ENCODE measurements at regions not wholly inside any gene's neighbourhood (a gene's known extent, or its start where the extent isn't known, plus 50 kb on each side); places are given as distances from the start of the nearest gene placed in this dataset.

DNA sequence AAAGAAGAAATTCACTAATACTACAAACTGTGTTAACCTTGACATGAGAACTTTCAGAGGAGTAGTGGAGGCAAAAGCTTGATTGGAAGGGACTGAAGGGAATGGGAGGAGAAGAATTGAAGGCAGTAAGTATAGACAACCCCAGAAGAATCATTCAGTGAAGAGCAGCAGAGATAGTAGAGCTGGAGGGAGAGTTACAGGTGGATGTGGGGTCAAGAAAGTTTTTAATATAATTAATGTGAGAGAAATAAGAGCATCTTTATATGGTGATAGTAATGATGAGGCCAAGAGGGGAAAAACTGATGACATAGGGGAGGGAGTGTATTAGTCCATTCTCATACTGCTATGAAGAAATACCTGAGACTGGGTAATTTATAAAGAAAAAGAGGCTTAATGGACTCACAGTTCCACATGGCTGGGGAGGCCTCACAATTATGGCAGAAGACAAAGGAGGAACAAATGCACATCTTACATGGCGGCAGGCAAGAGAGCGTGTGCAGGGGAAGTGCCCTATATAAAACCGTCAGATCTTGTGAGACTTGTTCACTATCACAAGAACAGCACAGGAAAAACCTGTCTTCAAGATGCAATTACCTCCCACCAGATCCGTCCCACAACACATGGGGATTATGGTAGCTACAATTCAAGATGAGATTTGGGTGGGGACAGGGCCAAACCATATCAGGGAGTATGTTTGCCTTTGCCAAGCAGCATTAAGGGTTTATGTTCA, 88.3 kb upstream of the PIK3CG start:
- DNase-seq, result no peak

DNA sequence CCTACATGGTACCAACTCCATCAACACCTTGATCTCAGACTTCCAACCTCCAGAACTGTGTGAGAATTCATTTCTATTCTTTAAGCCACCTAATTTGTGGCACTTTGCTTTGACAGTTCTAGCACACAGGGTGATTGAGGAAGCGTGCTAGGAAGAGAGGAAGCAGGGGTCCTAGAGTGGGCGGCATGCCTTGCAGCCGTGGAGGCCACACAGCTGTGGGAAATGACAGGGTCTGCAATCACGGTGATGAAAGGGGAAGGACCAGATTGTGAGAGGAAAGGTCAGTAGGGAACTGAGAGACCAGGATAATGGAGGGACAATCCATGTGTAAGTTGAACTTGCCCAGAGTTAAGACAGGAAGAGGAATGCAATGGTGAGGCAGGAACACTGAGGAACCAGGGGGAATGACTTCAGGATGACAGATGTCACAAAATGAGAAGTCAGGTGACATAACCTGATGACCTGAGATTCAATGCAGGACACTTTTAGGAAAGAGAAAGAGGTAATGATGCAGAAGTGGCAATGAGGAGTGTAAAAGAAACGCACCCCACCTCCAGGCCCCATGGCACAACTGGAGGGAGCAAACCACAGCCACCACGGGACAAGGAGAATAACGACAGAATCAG, 87.3 kb upstream of the PIK3CG start:
- no peak for DNase-seq

DNA sequence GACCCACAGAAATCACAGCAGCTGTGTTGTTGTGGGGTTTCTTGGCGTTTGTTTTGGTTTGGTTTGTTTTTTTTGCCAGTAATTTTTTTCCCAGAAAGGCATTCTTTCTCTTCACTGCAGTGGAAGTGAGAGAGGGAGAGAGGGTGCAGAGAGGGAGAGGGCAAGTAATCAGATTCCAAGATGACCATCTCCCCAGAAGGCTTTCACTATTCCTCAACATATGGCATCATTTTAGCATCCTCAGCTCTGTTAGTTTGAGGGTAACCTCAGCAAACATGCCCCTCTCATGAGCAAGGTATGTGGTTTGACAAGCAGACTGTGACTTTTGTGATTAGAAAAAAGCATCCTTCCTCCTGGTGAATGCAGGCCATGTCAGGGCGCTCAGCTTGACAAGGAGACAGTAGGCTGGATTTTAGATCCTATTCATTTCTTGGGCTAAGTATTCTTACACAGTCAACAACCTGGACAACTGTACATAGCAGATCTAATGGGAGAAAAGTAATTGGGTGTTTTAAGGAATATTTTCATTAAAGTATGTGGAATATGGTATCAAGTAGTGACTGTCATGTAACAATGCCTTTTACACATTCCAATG, 86.3 kb upstream of the PIK3CG start:
- no peak for DNase-seq

DNA sequence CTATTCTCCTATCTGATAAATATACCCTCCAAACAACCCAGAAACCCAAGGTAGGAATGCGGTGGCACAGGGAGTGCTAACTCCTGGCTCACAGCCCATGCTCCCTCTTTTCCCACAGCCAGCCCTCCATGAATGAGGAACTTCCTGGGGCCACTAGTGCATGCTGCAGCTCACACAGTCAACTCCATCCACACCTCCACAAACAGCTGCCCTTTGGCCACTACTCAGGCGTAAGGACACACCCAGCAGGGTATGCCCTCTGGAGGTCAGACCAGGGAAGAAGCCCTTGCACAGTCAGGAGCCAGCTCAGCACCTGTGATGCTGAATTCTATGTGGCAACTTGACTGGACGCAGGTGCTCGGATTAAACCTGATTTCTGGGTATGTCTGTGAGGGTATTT, 85.2 kb upstream of the PIK3CG start:
- no peak for DNase-seq

DNA sequence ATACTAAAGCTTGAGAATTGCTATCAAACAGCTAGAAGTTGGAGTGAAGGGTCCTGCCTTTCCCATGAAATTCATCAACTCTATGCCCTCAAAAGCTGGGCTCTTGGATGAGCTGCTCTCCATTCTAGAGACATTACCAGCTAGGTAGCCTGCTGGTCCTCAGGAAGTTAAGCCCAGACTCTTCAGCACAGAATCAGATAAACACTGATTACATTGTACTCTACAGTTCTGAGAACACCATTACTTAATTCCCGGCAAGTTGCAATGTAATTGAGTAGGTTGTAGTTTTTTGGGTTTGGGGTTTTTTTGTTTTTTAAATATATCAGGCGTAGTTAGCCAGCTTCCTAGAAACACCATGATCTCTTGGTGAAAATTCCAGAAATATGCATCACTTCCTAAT, 84.1 kb upstream of the PIK3CG start:
- no peak for DNase-seq

DNA sequence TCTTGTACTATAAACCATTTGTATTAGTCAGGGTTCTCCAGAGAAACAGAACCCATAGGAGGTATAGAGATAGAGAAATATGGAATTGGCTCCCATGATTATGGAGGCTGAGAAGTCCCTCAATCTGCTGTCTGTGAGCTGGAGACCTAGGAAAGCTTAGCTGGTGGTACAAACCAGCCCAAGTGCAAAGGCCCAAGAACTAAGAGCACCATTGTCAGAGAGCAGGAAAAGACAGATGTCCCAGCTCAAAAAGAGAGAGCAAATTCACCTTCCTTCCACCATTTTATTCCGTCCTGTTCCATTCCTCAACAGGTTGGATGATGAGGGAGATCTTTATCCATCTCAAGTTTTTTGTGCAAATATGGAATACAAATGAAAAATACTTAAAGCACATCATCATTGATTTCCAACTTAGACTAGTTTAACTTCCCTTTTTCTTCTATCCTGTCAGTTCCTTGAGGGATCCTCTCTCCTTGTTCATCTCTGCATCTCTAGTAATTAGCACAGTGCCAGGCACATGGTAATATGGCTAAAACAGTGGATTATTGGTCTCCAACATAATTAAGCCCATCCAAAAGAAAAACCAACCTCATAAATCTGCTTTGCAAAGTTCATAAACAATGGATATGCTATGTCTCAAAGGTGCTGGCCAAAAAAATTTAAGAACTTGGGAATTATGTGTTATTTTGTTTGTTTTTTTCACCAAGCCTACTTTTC, 83.1 kb upstream of the PIK3CG start:
- DNase-seq, result no peak

DNA sequence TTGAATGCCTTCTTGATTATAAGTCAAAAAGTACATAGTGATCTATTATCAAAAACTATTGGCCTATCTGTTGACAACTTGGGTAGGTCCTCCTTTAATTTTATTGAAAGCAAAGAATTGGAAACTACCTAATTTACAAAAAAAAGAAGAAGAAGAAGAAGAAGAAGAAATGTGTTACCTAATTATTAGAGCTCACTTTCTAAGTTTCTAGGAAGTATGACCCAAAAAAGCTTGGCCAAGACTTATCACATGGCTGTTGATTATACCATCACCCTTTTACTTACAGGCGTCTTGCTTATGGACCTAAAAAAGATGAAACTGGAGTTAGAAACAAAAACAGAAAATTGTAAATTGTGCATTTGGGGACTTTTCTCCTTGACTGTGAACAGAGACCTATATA, 81.8 kb upstream of the PIK3CG start:
- no peak for DNase-seq

DNA sequence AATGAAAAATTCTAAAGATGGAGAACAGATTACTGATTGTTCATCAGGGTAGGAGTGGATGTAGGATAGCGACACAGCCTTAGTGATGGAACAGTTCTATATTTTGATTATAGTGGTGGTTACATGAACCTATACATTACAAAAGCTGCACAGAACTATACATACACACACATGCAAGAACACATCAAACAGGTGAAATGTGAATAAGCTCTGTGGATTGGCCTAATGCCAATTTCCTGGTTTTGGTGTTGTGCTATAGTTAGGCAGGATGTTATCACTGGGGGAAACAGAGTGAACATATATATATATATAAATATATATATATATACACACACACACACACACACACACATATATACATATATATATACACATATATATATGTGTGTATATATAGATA, 76.4 kb upstream of the PIK3CG start:
- no peak for DNase-seq

DNA sequence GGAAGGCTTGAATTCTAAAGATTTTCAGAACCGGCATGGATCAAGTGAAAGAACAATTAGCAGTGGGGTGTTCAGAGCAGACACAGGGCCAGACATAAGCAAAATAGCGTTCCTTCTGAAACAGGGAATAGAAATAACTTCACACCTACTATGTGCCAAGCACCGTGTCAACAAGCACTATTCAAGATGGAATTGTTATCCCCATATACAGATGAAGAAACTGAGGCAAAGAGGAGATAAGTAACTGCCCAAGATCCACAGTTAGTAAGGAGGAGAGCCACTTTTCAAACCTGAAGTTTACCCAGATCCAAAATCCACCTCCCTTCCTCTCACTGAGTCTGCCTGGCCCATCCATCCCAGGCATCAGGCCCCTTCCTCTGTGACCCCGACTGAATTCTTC, 73.6 kb upstream of the PIK3CG start:
- DNase-seq, result no peak

DNA sequence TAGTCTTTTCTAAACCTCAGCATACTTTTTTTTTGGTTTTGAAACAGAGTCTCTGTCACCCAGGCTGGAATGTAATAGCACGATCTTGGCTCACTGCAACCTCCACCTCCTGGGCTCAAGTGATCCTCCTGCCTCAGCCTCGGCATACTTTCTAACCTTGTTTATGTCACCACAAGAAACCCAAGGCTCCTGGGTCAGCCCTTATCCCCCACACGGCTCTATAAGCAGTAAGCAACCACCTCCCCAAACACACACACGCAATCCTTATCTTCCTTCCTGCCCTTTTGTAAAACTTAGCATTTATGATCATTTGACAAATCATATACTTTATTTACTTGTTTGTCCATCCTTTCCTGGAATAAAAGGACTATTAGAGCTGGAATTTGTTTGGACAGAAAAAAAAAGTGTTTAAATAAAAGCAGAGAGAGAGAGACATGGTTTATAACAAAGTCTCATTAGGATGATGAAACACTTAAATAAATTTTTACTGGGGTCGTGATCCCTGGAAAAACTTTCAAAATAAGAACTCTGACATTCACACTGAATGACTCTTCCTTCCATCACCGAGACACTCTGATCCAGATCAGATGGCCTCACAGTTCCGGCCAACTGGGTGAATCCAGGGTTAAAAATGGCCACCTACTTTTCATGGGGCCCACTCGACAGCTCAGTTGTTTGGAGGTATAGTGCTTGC, 72.7 kb upstream of the PIK3CG start:
- no peak for DNase-seq

DNA sequence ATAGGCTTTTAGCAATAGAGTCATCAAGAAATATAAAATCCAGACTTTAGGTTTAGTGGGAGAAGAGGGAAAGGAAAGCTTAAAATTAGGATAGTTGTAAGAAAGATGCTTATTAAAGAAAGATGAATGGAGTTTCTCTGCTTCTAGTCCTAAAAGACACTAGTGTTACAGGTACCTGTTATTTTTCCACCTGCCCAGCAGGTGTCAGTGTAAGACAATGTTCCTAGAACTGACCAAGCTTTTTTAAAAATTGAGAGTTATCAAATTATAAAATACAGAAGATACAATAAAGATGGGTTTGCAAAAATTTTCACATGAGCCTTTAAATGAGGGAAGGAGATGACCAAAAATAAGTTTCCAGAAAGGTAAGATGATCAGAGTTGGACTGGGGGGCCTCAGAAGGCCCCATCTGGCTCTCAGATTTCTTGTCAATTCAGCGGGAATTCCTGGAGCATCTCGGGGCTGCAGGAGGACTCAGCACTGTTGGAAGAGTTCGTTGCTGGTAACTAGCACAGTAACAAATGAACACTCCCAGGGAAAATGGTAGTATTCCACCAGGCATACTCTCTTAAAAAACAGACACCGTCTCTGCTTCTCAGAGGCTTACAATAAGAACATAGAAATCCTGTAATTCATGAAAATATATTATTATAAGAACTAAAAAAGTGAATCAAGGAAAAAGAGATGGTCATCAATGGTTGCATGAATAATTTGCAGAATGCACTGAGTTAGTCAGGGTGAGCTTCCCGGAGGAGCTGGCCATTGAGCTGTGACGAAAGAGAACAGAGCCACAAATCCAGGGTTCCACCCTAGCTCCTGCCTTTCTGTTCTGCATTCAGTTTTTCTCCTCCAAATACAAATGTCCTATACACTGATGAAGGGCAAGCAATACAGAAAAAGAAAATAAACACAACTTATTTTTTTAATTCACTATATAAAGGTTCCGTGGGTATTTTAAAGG, 71.8 kb upstream of the PIK3CG start:
- no peak for DNase-seq

DNA sequence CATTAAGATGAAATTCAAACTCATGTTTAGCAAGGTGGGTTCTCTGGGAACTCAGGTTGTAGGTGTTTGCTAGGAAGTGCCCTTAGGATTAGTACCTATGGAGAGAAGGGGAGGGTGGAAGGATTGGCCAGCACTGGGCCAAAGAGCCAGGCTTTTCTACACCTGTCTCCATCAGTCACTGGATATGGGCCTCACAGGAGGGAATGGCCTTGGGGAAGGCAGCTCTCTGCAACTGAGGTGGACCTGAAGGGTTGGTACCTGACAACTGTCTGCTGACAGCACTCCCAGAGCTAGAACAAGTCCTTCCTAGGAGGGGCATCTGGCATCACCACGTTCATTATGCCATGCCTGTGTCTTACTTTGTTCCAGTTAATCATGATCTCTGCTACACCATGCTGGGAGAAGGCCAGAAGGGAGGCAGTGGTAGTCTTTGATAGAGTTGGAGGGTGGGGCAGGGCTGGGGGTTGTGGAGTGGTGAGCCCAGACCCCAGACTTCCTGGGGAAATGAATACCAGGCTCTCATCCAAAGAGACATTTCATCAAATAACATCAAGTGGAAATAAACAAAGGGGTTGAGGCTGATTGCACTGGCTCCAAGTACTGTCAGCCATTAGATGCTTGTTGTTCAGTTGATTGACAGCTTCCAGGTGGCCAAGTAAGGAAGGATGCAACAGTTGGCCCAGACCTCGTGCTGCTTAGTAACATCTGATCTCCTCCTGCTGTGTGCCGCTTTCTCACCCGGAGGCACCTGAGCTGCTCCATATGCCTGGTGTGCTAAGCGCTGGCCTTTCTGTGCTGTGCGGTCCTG, 70.6 kb upstream of the PIK3CG start:
- DNase-seq, result no peak

DNA sequence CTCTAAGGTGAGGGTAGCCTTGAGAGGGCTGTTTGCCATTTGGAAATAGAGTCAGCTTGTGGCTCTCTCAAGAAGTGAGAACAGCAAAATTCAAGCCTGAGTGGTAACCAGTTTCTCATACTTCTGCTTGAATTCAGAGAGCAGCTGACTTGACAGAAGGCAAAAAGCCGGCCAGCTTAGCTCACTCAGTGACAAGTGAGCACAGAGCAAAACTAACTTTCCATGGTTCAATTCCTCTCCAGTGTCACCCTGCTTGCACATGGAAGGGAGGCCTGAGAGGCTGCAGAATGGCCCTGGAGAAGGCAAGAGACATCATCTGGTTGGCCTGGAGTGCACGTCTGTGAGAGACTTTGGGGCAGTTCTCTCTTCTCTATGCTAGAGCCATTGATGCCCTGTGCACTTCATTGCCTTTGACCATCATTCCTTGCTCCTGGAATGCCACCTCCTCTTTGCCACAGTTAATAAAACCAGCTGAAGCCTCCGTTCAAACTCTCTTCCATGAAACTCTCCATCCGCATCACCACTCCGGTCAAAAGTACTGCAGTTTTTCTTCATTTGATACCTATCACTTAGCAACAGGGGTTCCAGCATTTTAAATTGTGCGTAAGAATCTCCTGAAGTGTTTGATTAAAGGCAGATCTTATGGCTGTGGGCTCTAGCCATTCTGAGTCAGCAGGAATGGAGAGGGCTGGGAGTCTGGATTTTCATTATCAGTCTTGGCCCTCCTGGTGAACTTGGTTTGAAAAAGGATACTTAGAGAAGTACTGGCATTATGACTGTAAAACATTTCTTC, 69.8 kb upstream of the PIK3CG start:
- DNase-seq, result no peak

DNA sequence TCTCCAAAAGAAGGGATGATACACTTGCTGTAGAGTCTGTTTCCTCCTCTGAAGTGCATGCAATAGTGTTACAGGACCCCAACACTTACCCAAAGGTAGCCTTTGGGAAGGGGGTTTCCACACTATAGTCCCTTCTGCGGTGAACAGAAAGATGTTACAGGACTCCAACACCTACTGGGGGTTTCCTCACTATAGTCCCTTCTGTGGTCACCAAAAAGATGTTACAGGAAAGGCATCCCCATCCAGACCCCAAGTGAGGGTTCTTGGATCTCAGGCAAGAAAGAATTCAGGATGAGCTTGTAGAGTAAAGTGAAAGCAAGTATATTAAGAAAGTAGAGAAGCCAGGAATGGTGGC, 69.2 kb upstream of the PIK3CG start:
- DNase-seq, result no peak

DNA sequence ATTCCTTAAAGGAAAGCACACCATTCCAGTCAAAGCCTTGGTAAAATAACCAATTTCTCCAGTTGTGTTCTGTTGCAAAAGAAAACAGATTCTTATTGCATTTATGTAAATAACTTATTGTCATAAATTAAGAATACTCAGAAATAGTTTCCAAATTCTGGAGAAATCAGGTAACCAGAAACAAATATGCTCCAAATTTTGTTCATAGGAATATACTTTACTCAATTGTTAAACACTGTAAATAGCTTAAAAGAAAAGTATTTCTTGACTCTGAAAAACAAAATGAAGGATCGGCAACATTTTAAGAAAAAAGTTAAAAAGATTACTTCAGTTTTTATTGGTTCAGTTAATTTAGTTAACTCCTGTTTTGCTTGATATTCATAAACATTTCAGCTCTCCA, 67.1 kb upstream of the PIK3CG start:
- DNase-seq, result no peak

DNA sequence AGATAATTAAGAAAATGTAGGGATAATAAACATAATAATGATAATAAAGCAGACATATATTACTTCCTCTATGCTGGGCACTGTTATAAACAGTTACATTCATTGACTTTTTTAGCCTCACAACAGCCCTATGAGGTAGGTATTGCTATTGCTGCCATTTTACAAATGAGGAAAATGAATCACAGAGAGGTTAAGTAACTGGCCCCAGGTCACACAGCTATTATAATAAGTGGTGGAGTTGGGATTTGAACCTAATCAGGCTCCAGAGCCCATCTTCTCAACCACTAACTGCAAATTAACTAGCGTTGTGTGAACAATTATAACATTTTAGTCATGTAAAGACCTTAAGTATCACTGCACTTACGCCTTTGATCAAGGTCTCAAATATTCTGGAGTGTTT, 62.5 kb upstream of the PIK3CG start:
- no peak for DNase-seq

DNA sequence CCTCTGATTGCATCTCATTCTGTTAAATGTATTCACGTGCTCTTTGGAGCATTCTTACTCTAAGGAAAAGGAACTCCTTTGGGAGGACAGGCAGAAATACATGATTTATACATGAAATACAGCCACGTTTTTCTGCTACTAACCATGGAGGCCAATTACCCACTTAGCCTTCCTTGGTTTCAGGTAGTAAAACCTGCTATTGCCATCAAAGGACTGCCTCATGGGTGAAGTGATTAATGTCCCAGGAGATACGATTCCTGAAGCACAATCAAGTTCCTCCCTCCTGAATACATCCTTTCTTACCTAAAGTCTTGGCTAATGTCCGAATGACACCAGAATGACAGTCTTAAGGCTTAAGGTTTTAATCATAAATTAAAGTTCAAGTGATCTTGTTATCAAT, 58.5 kb upstream of the PIK3CG start:
- no peak for DNase-seq

DNA sequence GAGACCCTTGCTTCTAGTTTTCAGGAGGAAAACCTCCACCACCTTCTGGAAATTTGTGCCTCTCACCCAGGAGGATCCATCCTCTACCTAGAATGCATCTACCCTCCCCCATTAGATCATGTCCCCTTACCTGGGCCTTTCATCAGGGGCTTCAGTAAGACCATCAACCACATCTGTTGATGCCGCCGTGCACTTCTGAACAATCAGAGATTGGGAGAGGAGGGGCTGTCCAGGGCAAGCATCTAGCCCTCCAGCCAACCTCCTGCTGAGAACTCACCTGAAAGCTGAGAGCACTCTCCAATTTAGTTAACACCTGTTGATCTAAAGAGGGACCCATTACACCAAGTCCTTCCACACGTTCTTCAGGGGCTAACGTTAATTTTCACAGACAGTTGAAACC, 57.6 kb upstream of the PIK3CG start:
- DNase-seq, result no peak

DNA sequence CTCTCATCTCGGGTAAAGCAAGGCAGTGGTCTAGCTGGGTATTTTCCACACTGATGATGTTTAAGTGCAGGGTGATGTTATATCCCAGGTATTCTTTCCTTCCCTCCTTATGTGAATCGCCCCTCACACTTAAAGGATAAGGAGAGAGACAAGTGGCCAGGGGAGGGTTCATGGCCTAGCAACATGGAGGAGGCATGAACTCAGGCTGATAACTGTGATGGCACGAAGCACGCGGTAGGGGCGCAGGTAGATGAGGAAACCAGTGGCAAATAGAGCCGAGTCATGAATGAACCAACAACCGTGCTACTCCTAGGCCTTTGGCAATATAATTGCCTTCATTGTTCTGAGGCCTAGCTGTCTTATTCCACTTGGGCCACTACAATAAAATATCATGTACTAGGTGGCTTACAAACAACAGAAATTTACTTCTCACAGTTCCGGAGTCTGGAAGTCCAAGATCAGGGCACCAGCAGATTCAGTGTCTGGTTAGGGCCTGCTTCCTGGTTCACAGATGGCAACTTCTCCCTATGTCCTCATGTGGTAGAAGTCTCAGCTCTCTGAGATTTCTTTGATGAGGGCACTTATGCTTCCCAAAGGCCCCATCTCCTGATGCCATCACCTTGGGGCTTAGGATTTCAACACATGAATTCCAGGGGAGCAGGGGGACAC, 56.0 kb upstream of the PIK3CG start:
- DNase-seq, result no peak

DNA sequence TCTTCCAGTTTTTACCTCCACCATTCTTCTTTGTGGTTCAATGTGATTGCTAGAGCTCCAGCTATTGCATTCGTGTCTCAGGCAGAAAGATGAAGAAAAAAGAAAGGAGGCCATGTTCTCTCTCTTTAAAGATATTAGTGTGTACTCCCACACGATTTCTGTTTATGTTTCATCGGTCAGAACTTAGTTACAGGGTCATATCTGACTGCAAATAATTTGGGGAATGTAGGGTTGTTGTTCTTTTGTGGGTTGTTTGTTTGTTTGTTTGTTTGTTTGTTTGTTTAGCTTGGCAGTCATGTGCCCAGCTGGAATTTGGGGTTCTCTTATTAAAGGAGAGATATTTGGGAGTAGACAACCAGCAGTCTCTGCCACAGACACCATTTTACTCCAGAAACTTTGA, 53.6 kb upstream of the PIK3CG start:
- DNase-seq, result no peak
